ENCODE measurements at regions not wholly inside any gene's neighbourhood (a gene's known extent, or its start where the extent isn't known, plus 50 kb on each side); places are given as distances from the start of the nearest gene placed in this dataset.

GRCh38 chr6:33894438-33894837 is 90.6 kb upstream of the MLN start:
- no peak for TF ChIP-seq CTCF (conservative IDR thresholded peaks at IDR 0.05 in 1 of 2, IDR thresholded peaks at IDR 0.05 in 1 of 2; ENCODE audit: extremely low read depth in 1 of 2, insufficient read depth in 1 of 2, low read depth in 1 of 2, low read length in 2 of 2)
- no peak for TF ChIP-seq EZH2 (IDR thresholded peaks at IDR 0.05; ENCODE audit: borderline replicate concordance, low read length)
